Ectodermal cell (in vitro differentiated cells): ENCODE measurements at regions not wholly inside any gene's neighbourhood (a gene's known extent, or its start where the extent isn't known, plus 50 kb on each side); places are given as distances from the start of the nearest gene placed in this dataset.

Experiments
- H3K27ac ChIP-seq: 2 replicates; pipeline ENCODE4 v1.7.0; 2013; ENCODE audit warnings: mild to moderate bottlenecking, low read depth, low read length; ENCODE audit not compliant: insufficient read depth, poor library complexity, severe bottlenecking
- H3K27me3 ChIP-seq: 2 replicates; pipeline ENCODE4 v1.7.0; 2013; ENCODE audit warnings: mild to moderate bottlenecking, low read length; ENCODE audit not compliant: insufficient read depth, control insufficient read depth, poor library complexity, severe bottlenecking
- H3K36me3 ChIP-seq: one replicate; pipeline ENCODE4 v1.7.0; 2013; ENCODE audit warnings: low read length; ENCODE audit not compliant: control insufficient read depth, insufficient read depth
- H3K4me1 ChIP-seq: one replicate; pipeline ENCODE4 v1.7.0; 2013; ENCODE audit warnings: low read length; ENCODE audit not compliant: control insufficient read depth, insufficient read depth
- H3K4me3 ChIP-seq: 2 replicates; pipeline ENCODE4 v1.7.0; 2013; ENCODE audit warnings: low read depth, low read length, control low read depth; ENCODE audit not compliant: insufficient read depth
- H3K9me3 ChIP-seq: 2 replicates; pipeline ENCODE4 v1.7.0; 2013; ENCODE audit warnings: mild to moderate bottlenecking, low read length, moderate library complexity; ENCODE audit not compliant: control insufficient read depth
- WGBS, 2 experiments: methylation state at CpG; one replicate each; pipeline ENCODE4 v1.1.7; 2013; ENCODE audit warnings: missing lambda C conversion rate in 2 of 2; 5-methylcytosine and 5-hydroxymethylcytosine counted together

- no peak overlapping the region for H3K27ac ChIP-seq
- no peaks in the 10 kb centered on the region for H3K9me3 ChIP-seq
- 86% methylated on average over 1 of the region's 3 CpGs; no CpG with 5 or more reads in 1 of the 2 experiments for WGBS, 2 experiments
- H3K4me1 ChIP-seq: no peaks in the 10 kb centered on the region
- H3K4me3 ChIP-seq: no peak overlapping the region
- H3K36me3 ChIP-seq: no peaks in the 10 kb centered on the region
- H3K27me3 ChIP-seq: no peaks in the 10 kb centered on the region
These were observed 372.1 kb downstream of the RAB28 start for GRCh38 chr4:13112030-13112429.

GRCh38 chr4:13109536-13109935 is 374.6 kb downstream of the RAB28 start:
- H3K36me3 ChIP-seq: no peaks in the 10 kb centered on the region
- 45 to 56% methylated on average over 1 of the region's 1 CpG for WGBS, 2 experiments
- no peak overlapping the region for H3K27ac ChIP-seq
- H3K4me1 ChIP-seq: no peaks in the 10 kb centered on the region
- H3K9me3 ChIP-seq: no peaks in the 10 kb centered on the region
- no peaks in the 10 kb centered on the region for H3K27me3 ChIP-seq
- H3K4me3 ChIP-seq: no peak overlapping the region

GRCh38 chr4:13108096-13108495 is 376.0 kb downstream of the RAB28 start:
- 100% methylated on average over 1 of the region's 1 CpG for WGBS, 2 experiments
- no peaks in the 10 kb centered on the region for H3K36me3 ChIP-seq

GRCh38 chr4:13103382-13104015 is 380.6 kb downstream of the RAB28 start:
- WGBS, 2 experiments: 85 to 86% methylated on average over 7 of the region's 7 CpGs
- H3K27me3 ChIP-seq: no peaks in the 10 kb centered on the region

More at GRCh38 chr4:13108096-13108495, 376.0 kb downstream of the RAB28 start:
- H3K4me1 ChIP-seq: no peaks in the 10 kb centered on the region
- no peaks in the 10 kb centered on the region for H3K27me3 ChIP-seq
- H3K9me3 ChIP-seq: no peaks in the 10 kb centered on the region
- no peak overlapping the region for H3K27ac ChIP-seq
- no peak overlapping the region for H3K4me3 ChIP-seq

GRCh38 chr4:13102092-13102742 is 381.9 kb downstream of the RAB28 start:
- WGBS, 2 experiments: 94 to 97% methylated on average over 5 to 6 of the region's 6 CpGs
- H3K27me3 ChIP-seq: no peaks in the 10 kb centered on the region
- H3K36me3 ChIP-seq: no peaks in the 10 kb centered on the region
- no peaks in the 10 kb centered on the region for H3K9me3 ChIP-seq
- no peak overlapping the region for H3K27ac ChIP-seq
- H3K4me1 ChIP-seq: no peaks in the 10 kb centered on the region
- no peak overlapping the region for H3K4me3 ChIP-seq

More at GRCh38 chr4:13103382-13104015, 380.6 kb downstream of the RAB28 start:
- Histone ChIP-seq H3K4me3 (no peak overlapping the region), H3K36me3 (no peaks in the 10 kb centered on the region), H3K4me1 (no peaks in the 10 kb centered on the region), H3K27ac (no peak overlapping the region), H3K9me3 (no peaks in the 10 kb centered on the region)

- Histone ChIP-seq H3K27ac (no peak overlapping the region), H3K27me3 (no peaks in the 10 kb centered on the region), H3K4me3 (no peak overlapping the region), H3K36me3 (no peaks in the 10 kb centered on the region), H3K4me1 (no peaks in the 10 kb centered on the region), H3K9me3 (no peaks in the 10 kb centered on the region)
- 89 to 95% methylated on average over 3 of the region's 3 CpGs for WGBS, 2 experiments
These were observed 386.2 kb downstream of the RAB28 start for GRCh38 chr4:13097971-13098370.

- Histone ChIP-seq H3K4me3 (no peak overlapping the region), H3K27ac (no peak overlapping the region), H3K27me3 (no peaks in the 10 kb centered on the region), H3K36me3 (no peaks in the 10 kb centered on the region), H3K4me1 (no peaks in the 10 kb centered on the region), H3K9me3 (no peaks in the 10 kb centered on the region)
- WGBS, 2 experiments: 93 to 96% methylated on average over 1 of the region's 1 CpG
These were observed 388.4 kb downstream of the RAB28 start for GRCh38 chr4:13095722-13096121.

GRCh38 chr4:13093170-13093569 is 391.0 kb downstream of the RAB28 start:
- no peaks in the 10 kb centered on the region for H3K4me1 ChIP-seq
- 89 to 93% methylated on average over 2 of the region's 2 CpGs for WGBS, 2 experiments
- no peaks in the 10 kb centered on the region for H3K36me3 ChIP-seq
- no peak overlapping the region for H3K4me3 ChIP-seq
- no peak overlapping the region for H3K27ac ChIP-seq
- no peaks in the 10 kb centered on the region for H3K27me3 ChIP-seq
- no peaks in the 10 kb centered on the region for H3K9me3 ChIP-seq

- WGBS, 2 experiments: 95 to 97% methylated on average over 1 of the region's 1 CpG
- Histone ChIP-seq H3K27ac (no peak overlapping the region), H3K27me3 (no peaks in the 10 kb centered on the region), H3K9me3 (no peaks in the 10 kb centered on the region), H3K4me1 (no peaks in the 10 kb centered on the region), H3K36me3 (no peaks in the 10 kb centered on the region), H3K4me3 (no peak overlapping the region)
These were observed 391.4 kb downstream of the RAB28 start for GRCh38 chr4:13092702-13093101.

- H3K27ac ChIP-seq: no peak overlapping the region
- H3K4me1 ChIP-seq: no peaks in the 10 kb centered on the region
- no peak overlapping the region for H3K4me3 ChIP-seq
- H3K9me3 ChIP-seq: no peaks in the 10 kb centered on the region
- no peaks in the 10 kb centered on the region for H3K27me3 ChIP-seq
- H3K36me3 ChIP-seq: no peaks in the 10 kb centered on the region
These were observed 394.5 kb downstream of the RAB28 start for GRCh38 chr4:13089659-13089998.
